Stimulated activated CD8-positive, alpha-beta memory T cell treated with anti-CD3 and anti-CD28 coated beads, Interleukin-4, amount 100 ng/mL, for 24 hours (primary cell): ENCODE measurements at regions not wholly inside any gene's neighbourhood (a gene's known extent, or its start where the extent isn't known, plus 50 kb on each side); places are given as distances from the start of the nearest gene placed in this dataset.

Source experiments
- DNase-seq: peaks from one replicate; pipeline ENCODE4 v3.0.0-alpha.2; 2020; ENCODE audit warnings: low read depth

DNA sequence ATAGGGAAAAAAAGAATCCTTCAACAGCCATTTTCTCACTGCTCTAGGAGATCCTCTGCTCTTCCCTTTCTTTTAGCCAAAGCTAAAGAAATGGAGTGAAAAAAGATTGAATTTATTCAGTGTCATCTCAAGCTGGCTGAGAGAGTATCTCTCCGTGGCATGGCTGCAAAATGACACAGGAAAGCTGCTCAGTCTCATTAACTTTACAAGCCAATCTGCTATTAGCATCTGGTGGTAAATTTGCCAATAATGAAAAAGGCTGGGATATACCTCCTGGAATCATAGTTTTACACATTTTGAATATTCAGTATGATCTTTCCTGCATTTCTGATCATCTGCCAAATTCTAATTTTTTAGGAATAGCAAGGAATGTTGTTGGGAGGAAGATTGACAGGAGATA, 176.8 kb upstream of the CHRM3 start:
- DNase-seq = no peak

DNA sequence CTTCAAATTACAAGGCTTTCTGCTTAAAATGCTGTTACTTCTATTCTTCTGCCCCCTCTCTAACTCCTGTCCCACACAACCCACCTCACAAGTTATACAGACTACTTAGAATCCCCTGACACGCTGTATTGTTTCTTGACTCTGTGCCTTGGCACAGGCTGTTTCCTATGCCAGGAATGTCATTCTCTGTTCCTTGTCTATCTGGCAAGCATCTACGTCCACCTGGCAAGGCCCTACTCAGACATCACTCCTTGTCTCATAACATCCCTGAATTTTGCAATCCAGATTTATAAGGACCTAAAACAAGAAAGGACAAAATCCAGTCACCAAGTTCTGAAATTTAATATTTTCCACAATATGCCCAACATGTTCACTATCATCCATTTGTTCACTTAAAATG, 182.0 kb upstream of the CHRM3 start:
- DNase-seq = no peak

GRCh38 chr1:239197871-239198270, 188.5 kb upstream of the CHRM3 start:
- DNase-seq = no peak

DNA sequence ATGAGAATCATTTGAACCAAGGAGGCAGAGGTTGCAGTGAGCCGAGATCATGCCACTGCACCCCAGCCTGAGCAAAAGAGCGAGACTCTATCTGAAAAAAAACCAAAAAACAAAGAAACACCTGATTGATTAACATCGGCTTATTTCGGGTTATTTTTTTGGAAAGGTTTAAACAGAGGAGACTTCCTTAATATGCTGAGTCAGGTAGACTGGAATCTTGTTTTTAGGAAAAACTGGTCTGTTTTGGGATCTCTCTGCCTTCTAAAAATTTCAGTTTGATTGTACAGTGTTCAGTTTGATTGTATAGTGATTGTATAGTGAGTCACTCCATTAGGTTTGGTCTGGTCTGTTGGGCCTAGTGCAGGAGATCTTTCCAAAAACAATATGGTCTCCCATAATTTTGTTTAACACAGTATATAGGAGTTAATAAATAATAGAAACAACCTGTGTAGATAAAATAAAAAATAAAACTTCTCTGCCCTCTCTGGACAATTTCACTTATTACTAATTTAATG, 196.3 kb upstream of the CHRM3 start:
- no peak for DNase-seq

DNA sequence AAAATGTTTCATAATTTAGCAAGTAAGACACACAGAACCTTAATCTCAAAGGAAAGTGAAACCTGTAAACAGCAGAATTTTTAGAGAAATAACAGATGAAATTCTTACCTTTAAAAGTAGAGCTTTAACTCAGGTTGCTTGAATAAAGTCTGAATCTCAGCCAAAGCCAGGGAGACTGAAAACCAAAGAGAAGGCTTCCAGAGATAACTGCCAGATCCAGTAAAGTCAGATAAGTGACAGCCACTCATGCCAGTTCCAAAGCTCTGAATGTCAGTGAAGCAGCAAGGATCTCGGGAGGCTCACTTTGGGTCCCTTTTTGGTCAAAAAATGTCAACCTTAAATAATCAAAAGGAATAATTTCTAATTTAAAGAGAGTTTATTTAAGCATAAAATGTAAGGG, 199.9 kb upstream of the CHRM3 start:
- DNase-seq = no peak

DNA sequence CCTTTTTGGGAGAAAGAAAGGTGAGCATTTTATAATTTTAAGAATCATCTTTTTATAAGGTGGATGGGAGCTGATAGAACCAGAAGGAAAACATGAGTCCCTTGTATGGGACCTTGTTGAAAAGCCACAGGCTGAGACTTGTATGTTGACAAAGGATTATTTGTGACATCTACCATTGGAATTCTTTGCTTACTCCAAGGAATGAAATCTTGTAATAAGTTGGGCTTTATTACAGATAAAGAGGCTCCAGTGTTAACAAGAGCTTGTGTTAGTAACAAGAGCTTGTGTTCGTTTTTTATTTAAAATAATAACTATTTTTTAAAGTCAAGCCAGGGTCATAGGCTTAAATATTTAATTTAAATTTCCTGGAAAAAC, 201.1 kb upstream of the CHRM3 start:
- DNase-seq = no peak

- DNase-seq = no peak
Measured at GRCh38 chr1:239184561-239185244, 201.7 kb upstream of the CHRM3 start.

DNA sequence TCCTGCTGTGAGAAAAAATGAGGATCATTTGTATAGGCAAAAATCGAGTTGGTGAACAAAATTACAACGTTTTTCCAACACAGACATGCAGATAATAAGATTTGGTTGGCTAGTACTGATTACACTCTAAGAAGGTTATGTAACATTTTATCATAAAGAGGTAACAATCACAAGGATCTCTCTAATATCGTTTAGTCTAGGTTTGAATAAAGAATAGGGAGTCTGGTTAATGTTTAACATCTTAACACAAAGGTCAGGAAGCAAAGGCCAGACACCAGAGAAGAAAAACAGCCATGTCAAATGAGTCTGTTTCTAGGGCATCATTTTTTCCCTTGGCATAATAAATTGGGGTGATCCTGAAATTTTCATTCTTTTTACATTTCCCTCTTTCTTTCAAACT, 207.4 kb upstream of the CHRM3 start:
- no peak for DNase-seq

DNA sequence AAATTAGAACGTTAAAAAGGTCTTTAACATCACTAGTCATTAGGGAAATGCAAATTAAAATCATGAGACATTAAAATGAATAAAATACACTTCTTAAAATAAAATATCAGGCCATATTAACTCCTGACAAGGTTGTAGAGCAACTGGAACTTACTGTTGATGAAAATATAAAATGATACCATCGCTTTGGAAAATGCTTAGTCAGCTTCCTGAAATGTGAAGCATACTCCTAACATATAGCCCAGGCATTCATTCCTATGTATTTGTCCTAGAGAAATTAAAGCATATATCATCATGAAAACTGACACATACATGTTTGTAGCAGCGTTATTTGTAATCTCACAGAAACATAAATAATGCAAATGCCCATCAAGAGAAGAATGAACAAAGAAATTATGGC, 211.5 kb upstream of the CHRM3 start:
- DNase-seq = no peak

DNA sequence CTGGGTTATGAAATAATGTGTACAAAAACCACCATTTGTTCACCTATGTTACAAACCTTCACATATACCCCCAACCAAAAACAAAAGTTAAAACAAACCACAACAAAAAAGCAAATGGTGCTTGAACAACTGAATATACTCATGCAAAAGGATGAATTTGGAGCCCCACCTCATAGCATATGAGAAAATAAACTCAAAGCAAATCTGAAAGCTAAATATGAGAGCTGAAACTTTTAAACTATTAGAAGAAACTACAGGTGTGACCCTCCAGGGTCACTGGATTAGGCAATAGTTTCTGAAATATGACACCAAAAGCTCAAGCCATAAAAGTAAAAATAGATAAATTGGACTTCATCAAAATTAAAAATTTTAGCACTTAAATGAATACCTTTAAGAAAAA, 215.5 kb upstream of the CHRM3 start:
- DNase-seq = no peak

DNA sequence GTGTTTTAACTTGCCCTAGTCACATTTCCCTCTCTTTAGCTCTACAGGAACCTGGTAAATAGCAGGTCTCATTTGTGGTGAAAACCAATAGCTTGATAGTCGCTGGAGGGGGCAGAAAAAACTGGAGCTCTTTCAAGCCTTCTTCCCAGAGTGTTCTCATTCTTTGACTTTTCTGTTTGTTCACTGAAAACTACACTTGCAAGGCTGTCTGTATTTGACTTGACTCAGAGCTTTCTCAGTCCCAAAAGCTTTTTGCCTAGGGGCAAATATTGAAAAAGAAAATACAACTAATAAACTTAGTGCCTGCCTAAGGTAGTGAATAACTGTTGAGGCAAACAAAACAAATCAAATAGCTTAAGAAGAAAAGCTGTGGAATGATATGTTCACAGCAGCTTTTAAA, 217.1 kb upstream of the CHRM3 start:
- DNase-seq = no peak

DNA sequence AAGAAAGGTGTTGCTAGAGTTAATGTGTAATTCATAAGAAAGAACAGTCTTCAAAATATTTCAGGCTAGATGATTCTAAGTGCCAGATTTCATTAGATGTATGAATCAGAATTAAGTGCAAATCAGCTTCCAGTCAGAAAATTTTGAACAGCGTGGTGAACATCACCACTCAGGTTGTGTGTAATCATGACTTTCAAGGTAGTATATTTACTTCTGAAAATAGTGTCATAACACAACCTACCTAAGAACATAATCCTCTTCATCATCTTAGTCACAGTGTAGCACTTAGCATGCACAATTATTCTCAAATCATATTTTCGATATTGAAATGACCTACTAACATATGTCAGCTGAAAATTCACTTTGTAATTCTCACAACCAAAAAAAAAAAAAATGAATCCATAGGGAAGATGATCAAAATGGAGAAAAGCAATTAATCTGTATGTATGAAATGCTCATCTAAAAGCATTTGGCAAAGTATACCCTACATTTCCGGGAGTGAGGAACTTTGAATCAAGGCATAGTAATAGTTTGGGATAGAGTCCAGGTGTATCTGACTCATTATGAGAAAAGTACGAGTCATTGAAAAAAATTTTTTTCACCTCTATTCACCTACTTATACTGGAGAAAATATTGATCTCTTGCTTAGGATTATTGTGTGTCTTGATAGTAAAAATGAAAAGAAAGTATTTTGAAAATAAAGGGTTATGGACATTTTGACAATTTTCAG, 221.8 kb upstream of the CHRM3 start:
- no peak for DNase-seq

DNA sequence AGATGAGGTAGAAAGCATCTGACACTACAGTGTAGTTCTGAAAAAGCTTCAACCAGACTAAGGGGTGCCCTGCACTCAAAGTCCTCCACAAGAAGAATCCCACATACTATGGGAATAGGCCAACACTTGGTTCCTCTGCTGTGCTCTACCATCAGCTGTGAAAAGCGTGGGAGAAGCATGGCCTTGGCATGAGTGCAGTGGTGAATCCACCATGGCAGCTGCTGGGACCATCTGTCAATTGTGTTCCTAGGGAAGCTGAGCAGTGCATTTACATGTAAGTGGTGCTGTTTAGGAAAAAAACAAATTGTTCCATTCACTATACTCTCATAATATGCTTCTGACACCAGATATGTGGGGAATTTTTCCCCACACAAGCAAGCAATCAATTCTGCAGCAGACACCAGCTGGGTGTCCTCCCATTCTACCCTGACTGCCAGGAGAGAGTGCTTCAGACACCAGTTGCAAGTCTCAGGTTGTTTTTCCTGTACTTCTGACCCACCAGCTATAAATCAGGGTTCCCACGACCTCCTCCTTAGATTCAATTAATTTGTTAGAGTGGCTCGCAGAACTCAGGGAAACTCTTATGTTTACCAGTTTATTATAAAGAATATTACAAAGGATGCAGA, 230.8 kb upstream of the CHRM3 start:
- no peak for DNase-seq

DNA sequence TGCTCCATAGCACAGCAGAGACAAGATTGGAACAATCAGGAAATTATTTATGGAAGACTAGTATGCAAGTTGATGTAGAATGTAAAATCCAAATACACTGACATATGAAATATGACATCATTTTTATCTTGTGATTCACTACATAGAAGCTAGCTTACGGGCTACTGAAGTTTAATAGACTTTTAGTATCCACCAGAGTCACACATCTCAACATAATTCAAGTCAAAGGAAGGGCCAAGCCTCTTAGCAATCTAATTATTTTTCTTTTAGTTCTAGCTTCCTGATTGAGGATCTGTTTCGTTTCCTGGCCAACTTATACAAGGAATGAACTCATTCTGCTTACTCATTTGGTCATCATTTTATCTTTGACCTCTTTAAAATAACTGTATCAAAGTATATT, 234.4 kb upstream of the CHRM3 start:
- DNase-seq = no peak

DNA sequence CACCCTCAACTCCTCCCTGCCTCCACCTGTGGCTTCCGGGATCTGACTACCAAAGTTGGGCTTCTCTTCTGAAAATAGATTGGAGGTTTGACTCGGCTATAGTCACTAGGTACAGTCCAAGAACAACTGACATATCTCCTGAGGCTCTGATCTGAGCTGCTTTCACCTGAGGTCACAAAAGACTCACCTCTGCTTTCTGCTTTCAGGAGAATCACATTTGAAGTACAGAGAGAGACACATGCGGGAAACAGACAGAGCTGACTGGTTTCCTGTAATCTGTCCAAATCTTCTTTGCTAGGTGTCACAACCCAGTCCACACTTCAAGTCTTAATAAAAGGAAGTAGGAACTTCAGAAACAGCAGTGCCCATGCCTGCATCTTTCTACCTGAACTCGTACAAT, 245.4 kb upstream of the CHRM3 start:
- DNase-seq = no peak

- no peak for DNase-seq
Measured at GRCh38 chr1:239139801-239140200, 246.6 kb upstream of the CHRM3 start.

DNA sequence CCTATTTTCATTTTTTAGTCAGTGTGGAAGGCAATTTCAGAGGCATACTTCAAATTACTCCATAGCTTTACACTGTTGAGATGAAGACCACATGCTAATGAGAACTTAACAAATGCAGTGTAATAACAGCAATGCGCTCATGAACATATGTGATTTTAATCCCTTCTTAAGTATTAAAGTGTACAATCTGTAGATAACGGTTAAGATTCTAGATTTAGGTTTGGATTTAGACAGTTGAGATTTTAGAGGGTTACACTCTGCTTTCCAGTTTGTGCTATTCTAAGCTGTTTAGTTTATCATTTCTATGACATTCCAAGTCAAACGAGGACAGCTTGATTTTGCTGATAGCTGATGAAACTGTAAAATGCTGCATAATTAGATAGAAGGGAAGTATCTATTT, 257.8 kb upstream of the CHRM3 start:
- no peak for DNase-seq

- no peak for DNase-seq
Measured at GRCh38 chr1:239126884-239127283, 259.5 kb upstream of the CHRM3 start.

GRCh38 chr1:239125893-239126292, 260.5 kb upstream of the CHRM3 start:
- no peak for DNase-seq

DNA sequence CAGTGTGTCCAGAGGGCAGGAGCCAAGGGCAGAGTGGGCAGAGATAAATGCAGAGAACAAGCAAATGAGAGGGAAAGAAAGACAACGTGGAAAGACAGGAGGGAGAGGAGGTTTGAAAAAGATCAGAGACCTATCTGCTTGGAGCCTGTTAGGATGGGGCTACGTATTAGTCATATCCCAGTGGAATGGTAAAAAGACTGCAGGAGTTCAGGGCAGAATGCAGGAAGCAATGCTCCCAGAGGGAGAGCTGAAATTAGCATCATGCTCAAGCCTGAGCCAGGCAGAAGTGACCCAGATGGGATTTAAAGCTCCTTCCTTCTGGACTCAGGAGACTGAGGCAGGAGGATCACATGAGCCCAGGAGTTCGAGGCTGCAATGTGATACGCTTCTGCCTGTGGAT, 261.3 kb upstream of the CHRM3 start:
- DNase-seq = no peak

DNA sequence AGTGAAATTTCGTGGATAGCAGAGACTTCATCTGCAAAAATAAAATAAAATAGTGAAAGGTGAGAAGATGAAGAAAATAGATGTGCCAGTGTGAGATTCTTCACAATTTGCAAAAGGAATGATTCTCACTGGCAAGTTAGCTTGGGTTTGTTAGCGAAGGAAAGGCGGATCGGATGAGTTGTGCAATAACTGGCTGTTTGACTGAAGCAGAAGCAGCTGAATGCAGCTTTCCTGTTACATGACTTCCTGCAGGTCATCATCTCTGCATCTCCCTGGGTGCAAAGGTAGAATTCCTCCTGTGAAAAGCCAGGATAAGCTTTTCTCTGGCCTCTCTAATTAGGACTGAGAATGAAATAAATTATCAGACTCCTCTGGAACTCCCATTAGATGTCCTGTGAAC, 263.1 kb upstream of the CHRM3 start:
- no peak for DNase-seq

DNA sequence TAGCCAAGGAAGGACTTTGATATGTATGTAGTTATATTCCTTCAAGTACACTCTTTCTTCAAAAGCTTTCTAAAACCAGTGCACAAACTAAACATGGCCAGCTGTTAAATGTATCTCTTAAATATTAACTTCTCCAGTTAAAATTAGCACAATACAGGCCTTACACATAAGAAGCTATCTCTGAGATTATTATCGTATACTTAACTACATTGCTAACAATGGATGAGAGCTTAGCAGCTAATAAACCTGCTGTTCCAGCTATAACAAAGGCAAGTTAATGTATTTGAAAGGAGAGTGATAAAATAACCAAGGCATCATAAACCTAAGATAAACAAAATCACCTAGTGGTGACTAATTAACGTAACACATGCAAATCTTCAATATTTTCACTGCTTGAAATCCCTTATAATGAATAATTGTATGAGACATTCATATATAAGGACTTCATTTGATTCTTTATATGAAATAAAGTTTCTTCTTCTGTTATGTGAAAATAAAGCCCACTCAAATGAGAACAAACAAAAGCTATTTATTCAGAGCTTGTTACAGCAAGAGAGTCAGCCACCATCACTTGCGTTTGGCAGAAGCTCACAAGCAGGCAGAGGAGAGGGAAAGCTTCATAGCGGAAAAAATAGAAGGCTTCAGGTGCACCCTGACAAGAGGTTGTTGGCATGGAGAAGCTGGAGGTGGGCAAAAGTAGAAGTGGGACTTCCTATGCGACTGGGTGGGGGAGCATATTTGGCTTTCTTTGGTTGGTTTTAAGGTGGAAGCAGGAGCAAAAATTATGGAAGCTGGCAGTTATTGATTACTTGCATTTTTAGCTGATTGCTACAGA, 274.1 kb upstream of the CHRM3 start:
- DNase-seq = no peak

DNA sequence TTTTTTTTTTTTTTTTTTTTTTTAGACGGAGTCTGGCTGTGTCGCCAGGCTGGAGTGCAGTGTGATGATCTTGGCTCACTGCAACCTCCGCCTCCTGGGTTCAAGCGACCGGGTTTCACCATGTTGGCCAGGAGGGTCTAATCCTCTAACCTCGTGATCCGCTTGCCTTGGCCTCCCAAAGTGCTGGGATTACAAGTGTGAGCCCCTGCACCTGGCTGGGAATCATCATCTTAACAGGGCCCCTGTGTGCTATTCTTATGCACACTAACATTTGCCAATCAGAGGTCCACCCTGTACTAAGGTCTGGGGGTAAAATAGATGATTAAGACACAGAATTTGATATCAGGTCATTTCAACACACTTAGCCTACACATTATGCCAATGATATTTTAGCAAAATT, 278.7 kb upstream of the CHRM3 start:
- no peak for DNase-seq
